NCI-H1930 (cell line): ENCODE measurements at regions not wholly inside any gene's neighbourhood (a gene's known extent, or its start where the extent isn't known, plus 50 kb on each side); places are given as distances from the start of the nearest gene placed in this dataset.
"Not testable (repeated sequence)": the region's sequence is repeated elsewhere in the genome, so short reads cannot be mapped to it uniquely, and the experiment has no call there.

ENCODE experiments used
- DNase-seq, 2 experiments: peaks; one replicate each; lab custom pipeline; 2025; lab: John Stamatoyannopoulos, UW

- not testable (repeated sequence) for DNase-seq
These were observed 87.2 kb upstream of the MAP3K7 start for GRCh38 chr6:90674077-90674476.

GRCh38 chr6:90669846-90670245 lies 83.0 kb upstream of the MAP3K7 start:
- no peak for DNase-seq

DNA sequence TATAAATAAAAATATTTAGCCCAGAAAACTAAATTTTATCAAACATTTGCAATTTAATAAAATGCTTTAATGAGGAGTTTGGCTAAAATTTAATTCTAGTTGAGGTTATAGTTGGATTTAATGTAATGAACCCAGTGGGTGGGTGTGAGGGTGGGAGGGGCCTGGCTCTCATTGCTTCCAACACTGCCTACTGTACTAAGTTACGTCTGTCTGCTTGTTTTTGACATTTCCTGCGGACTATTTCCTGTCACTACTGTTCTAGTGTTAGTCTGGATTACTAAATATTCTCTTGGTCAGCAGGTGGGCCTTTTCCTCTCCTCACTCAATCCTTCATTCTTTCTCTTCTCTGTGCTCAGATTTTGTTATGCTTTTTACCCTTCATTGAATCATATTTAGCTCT lies 82.5 kb upstream of the MAP3K7 start:
- no peak for DNase-seq

- DNase-seq = no peak
These were observed 81.3 kb upstream of the MAP3K7 start for GRCh38 chr6:90668141-90668540.

DNA sequence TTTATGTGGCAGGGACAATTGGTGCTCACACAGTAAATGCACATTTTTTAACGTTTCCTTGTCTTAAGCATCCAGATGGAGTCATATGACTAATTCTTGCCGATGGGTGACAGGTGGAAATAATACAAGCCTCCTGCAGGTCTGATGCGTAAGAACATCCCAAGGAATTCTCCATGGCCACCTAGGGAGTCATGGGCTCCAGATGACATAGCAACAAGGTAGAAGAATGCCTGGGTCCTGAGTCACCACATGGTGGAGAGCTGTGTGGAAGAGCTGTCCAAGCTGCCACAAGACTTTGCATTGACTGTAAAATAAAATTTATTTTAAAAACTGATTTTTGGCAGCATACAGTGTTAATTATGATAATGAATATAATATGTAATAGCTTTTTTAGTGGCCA lies 77.0 kb upstream of the MAP3K7 start:
- no peak for DNase-seq

DNA sequence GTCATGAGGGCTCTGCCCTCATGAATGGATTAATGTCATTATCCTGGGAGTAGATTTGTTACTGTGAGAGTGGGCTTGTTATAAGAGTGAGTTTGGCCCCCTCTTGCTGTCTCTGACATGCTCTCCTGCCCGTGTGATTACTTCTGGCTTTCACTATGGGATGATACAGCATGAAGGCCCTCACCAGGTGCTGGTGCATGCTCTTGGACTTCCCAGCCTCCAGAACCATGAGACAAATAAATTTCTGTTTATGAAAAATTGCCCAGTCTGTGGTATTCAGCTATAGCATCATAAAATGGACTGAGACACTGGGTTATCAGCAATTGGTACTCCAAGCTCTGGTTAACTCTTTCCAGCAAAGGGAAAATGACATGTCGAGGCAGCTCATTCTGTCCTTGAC lies 76.2 kb upstream of the MAP3K7 start:
- DNase-seq = no peak

DNA sequence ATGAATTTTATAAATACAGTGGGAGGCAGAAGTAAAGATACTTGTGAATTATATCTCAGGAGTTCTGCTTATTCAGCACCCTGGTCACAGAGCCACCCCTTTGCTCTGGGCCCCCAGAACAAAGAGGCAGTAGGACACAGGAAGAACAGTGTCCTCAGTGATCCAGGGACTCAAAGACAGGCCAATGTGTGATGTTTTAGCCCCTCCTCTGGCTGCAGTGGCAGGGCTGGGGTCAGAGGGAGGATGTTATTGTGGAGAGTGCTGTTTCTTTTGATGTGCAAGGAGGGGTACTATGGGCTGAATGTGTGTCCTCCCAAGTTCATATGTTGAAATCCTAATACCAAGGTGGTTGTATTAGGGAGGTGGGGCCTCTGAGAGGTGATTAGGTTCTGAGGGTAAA lies 74.1 kb upstream of the MAP3K7 start:
- DNase-seq = no peak

DNA sequence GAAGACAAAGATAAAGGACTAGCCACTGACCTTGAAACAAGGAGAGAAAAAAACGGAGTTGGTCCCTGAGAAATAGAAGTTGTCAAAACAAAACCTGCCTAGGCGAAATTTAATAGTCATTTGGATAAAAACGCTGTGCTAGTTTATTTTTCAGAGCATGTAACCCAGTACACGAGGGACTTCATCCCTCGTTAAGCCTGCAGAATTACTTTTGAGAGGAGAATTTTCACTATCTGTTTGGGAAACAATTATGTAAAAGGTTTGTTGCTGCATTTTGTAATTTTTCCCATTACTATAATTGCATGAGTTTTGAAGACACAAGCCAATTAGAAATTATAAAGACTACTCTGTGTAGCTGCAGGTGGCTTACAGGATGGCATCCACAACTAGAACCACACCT lies 71.6 kb upstream of the MAP3K7 start:
- peak; percentile 14 to 35 for DNase-seq

- no peak for DNase-seq
These were observed 69.5 kb upstream of the MAP3K7 start for GRCh38 chr6:90656325-90656724.

GRCh38 chr6:90654806-90655205 lies 67.9 kb upstream of the MAP3K7 start:
- DNase-seq = no peak

GRCh38 chr6:90654166-90654565 lies 67.3 kb upstream of the MAP3K7 start:
- DNase-seq = no peak

DNA sequence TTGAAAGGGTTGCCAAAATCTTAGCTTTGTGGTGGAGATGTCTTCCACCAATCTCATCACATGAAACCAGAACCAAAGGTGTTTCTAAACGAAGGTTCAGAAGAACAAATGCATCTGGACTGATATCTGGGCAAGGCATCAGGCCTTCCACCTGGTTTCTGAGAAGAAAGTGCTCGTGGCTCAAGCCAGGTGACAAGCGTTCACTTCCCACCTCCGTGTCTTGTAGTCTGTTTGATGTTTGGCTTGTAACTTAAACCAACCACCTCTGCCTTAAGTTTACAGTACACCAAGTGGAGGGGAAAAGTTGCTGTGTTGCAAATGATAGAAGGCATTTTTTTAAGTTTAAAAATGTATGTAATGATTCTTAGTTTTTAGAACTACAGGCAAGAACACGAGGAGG lies 66.9 kb upstream of the MAP3K7 start:
- no peak for DNase-seq

GRCh38 chr6:90650041-90650940 lies 63.4 kb upstream of the MAP3K7 start:
- no peak for DNase-seq

GRCh38 chr6:90648873-90649272 lies 62.0 kb upstream of the MAP3K7 start:
- no peak for DNase-seq

DNA sequence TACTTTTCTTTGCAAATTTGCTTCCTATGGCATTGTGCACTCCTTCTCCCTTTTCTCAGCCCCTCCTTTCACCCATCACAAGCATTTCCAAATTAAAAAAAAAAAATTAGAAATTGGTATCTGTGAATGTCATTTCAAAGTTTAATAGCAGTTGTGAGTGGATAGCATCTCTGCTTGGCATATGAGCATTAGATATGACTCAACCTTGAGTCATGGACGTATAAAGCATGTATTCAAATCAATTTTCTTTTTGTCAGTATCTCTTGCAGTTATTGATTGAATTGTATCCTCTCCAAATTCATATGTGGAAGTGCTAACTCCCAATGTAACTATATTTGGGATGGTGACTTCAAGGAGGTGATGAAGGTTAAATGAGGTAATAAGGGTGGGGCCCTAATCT lies 60.1 kb upstream of the MAP3K7 start:
- no peak for DNase-seq

DNA sequence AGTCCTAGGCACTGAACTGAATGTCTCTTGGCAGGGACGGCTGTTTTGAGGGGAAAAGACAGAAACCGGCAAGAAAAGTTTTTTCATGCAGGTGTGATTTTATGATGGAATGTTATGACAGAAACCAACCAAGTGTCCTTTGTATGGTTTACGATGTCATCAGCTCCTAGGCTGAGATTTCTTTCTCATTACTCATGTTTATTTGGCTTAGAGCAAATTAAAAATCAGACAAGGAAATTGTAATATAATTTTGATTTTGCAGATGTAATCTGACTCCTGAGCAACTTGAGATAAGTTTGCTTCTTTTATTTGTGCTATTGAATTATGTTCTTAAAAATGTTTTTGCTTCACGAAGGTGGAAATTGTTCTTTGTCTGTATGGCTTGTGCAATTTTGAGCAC lies 58.8 kb upstream of the MAP3K7 start:
- DNase-seq = no peak

GRCh38 chr6:90644492-90644891 lies 57.6 kb upstream of the MAP3K7 start:
- no peak for DNase-seq

DNA sequence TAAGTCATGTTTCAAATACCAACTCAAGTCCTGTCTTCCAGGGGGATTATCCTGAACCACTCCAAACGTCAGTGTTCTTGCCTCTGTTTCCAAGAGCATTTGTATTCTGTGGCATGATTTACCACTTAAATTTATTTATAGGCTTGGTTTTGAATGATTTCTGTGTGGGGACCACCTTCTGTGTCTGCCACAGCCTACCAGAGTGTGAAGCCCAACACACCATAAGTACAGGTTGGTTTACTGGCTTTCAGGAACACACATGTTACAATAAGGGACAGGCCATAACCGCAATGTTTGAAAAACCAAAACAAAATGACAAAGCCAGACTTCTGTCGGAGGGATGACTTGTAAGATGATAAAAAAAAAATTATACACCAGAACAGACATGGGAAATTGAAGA lies 56.5 kb upstream of the MAP3K7 start:
- DNase-seq = no peak

DNA sequence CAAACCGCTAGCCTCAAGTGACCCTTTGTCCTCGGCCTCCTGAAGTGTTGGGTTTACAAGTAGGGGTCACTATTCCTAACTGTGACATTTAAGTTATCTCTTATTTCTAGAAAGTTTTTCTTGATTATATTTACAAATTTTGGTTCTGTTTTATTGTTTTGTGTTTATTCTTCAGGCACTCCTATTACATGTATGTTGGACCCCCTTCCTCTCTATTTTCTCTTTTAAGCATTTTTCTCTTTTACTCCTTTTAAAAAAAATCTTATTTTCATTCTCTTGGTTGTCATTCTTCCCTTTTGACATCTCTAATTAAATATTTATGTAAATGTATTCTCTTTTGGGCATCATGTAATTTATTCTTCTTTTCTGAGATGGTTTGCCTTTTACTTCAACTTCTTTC lies 50.4 kb upstream of the MAP3K7 start:
- no peak for DNase-seq
